ENCODE measurements at regions not wholly inside any gene's neighbourhood (a gene's known extent, or its start where the extent isn't known, plus 50 kb on each side); places are given as distances from the start of the nearest gene placed in this dataset.

DNA sequence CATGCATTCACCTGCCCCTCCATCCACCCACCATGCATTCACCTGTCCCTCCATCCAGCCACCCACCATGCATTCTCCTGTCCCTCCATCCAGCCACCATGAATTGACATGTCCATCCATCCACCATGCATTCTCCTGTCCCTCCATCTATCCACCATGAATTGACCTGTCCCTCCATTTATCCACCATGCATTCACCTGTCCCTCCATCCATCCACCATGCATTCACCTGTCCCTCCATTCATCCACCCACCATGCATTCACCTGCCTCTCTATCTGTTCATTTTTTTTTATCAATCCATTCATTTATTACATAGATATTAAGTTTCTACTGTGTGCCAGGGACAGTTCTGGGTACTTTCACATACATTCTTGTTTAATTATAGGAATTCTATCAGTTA, 69.2 kb downstream of the MYCN start:
- DNase-seq = no peak
- Histone ChIP-seq H3K9me3 (ENCODE audit: severe bottlenecking) (peaks cover 5% of the 10 kb centered on the region), H3K27me3 (ENCODE audit: insufficient read depth, low read depth, severe bottlenecking) (no peaks in the 10 kb centered on the region), H3K36me3 (no peaks in the 10 kb centered on the region), H3K4me3 (ENCODE audit: low read depth, low read length) (no peak overlapping the region), H3K27ac (no peak overlapping the region)
- TF ChIP-seq, protein P1, sequence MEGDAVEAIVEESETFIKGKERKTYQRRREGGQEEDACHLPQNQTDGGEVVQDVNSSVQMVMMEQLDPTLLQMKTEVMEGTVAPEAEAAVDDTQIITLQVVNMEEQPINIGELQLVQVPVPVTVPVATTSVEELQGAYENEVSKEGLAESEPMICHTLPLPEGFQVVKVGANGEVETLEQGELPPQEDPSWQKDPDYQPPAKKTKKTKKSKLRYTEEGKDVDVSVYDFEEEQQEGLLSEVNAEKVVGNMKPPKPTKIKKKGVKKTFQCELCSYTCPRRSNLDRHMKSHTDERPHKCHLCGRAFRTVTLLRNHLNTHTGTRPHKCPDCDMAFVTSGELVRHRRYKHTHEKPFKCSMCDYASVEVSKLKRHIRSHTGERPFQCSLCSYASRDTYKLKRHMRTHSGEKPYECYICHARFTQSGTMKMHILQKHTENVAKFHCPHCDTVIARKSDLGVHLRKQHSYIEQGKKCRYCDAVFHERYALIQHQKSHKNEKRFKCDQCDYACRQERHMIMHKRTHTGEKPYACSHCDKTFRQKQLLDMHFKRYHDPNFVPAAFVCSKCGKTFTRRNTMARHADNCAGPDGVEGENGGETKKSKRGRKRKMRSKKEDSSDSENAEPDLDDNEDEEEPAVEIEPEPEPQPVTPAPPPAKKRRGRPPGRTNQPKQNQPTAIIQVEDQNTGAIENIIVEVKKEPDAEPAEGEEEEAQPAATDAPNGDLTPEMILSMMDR (IDR thresholded peaks at IDR 0.05; ENCODE audit: low read depth, low read length) = no peak

DNA sequence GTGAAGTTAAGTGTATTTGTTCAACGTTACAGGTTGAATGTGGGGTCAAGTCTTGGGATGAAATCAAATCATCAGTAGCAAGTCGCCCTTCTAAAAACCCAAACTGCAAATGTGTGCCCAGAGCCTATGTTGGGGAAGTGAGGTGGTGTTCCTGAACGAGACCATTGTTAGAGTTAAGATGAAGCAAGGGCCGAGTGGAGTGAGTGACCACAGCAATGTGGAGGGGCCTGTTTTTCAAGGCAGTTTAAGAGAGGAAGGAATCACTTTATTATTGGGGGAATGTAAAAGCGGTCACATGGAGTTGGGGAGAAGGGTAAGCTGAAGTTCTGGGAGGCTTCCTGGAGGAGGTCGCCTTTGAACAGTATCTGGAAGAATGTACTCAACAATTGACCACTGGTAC, 68.5 kb downstream of the MYCN start:
- H3K4me3 ChIP-seq (ENCODE audit: low read depth, low read length) = no peak overlapping the region
- H3K9me3 ChIP-seq (ENCODE audit: severe bottlenecking) = peaks cover 2% of the 10 kb centered on the region
- TF ChIP-seq, protein P1 (IDR thresholded peaks at IDR 0.05; ENCODE audit: low read depth, low read length) = no peak
- H3K27me3 ChIP-seq (ENCODE audit: insufficient read depth, low read depth, severe bottlenecking) = no peaks in the 10 kb centered on the region
- no peaks in the 10 kb centered on the region for H3K36me3 ChIP-seq
- DNase-seq = no peak
- no peak overlapping the region for H3K27ac ChIP-seq

DNA sequence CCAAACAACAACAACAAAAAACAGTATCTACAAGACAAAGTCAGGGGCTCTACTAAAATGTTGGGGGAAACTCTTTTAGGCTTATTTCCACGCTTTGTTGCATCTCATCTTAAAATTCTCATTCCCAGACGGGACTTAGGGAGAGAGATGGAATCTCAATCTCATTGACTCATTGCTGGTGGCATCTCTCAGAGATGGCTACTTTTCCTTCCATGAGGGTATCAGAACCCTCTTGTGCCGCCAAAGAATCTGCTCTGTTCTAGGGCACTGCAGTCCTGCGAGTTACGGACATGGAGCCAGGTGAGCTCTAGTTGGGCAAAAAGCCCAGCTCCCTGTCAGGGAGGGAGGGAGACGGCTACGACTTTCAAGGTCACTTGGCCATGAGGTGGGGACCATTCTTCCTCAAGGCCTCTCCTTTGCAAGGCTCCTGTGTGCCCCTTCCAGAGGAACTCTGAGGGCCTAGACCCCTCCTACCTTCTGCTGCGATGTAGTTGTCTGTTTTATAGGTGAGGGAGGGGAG, 68.0 kb downstream of the MYCN start:
- Histone ChIP-seq H3K9me3 (ENCODE audit: severe bottlenecking) (peaks cover 2% of the 10 kb centered on the region), H3K36me3 (no peaks in the 10 kb centered on the region), H3K27ac (no peak overlapping the region), H3K27me3 (ENCODE audit: insufficient read depth, low read depth, severe bottlenecking) (no peaks in the 10 kb centered on the region), H3K4me3 (ENCODE audit: low read depth, low read length) (no peak overlapping the region)
- TF ChIP-seq, protein P1 (IDR thresholded peaks at IDR 0.05; ENCODE audit: low read depth, low read length) = no peak
- no peak for DNase-seq

DNA sequence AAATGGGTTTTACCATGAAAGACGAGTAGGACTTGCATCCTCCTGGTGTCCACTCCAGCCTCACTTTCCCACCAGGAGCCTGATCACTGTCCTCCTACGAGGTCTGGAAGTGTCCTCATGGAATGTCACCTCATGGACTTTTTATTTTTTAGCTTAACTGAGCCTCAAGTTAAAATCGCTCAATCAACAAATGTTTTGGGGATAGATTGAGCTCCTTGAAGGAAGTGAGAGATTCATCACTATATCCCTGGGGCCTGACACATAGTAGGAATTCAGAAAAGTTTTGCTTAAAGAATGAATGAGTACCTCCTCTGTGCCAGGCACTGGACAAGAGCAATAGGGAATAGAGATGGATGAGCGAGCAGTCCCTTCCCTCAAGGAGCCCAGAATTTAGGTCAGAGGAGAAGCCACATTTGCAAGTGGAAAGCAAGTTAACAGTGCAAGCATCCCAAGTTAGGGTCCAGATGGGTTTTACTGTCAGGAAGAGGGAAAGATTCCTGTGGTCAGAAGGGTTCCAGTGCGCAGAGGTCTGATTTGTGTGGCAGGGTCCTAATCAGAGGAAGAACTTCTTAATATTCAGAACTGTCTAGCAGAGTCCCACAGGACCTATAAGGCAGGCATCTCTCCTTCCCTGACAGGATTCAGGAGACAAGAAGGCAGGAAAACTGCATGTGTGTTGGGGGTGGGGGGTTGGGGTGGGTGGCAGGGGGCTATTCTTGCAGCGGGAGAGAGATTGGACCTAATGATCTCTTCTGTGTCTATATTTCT, 67.0 kb downstream of the MYCN start:
- H3K36me3 ChIP-seq = no peaks in the 10 kb centered on the region
- TF ChIP-seq, protein P1 (IDR thresholded peaks at IDR 0.05; ENCODE audit: low read depth, low read length) = no peak

DNA sequence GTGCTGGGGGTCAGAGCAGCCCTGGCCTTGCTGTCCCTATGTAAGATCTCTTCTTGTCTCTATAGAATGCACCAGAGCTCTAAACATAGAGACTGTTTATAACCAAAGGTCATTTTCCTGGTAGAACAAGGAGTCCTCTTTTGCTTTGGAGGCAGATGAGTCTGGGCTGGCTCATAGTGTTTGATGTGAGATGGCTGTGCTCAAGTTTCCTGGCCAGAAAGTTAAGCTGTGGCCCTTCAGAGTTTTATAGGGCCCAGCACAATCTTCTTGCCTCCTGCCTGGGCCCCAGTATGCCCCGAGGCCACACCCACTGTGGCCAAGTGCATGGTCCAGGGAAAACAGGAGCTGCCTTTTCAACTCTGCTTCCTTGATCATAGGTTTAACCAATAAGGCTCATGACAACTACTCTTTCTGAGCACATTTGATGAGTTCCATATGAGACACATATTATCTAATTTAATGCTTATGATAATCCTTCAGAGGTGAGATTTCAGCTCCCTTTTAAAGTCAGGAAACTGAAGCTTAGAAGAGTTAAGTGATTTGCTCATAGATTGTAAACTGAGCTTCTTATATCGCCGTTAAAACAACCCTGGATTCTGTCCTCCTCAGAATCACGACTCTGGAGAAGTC, 66.3 kb downstream of the MYCN start:
- no peak for DNase-seq
- Histone ChIP-seq H3K27ac (no peak overlapping the region), H3K4me3 (ENCODE audit: low read depth, low read length) (no peak overlapping the region), H3K36me3 (no peaks in the 10 kb centered on the region), H3K27me3 (ENCODE audit: insufficient read depth, low read depth, severe bottlenecking) (no peaks in the 10 kb centered on the region), H3K9me3 (ENCODE audit: severe bottlenecking) (peaks cover 17% of the 10 kb centered on the region)
- TF ChIP-seq, protein P1 (IDR thresholded peaks at IDR 0.05; ENCODE audit: low read depth, low read length) = no peak

More for the DNA sequence above, 67.0 kb downstream of the MYCN start:
- no peak for DNase-seq
- Histone ChIP-seq H3K9me3 (ENCODE audit: severe bottlenecking) (peaks cover 11% of the 10 kb centered on the region), H3K27me3 (ENCODE audit: insufficient read depth, low read depth, severe bottlenecking) (no peaks in the 10 kb centered on the region), H3K4me3 (ENCODE audit: low read depth, low read length) (no peak overlapping the region), H3K27ac (no peak overlapping the region)

All from WERI-Rb-1 (cell line).